ENCODE measurements at regions not wholly inside any gene's neighbourhood (a gene's known extent, or its start where the extent isn't known, plus 50 kb on each side); places are given as distances from the start of the nearest gene placed in this dataset.

- Histone ChIP-seq H3K9ac (ENCODE audit: low read length) (no peak overlapping the region), H2AFZ (ENCODE audit: low read depth, low read length) (no peak overlapping the region), H3K9me3 (ENCODE audit: insufficient read depth, low read depth, low read length) (no peaks in the 10 kb centered on the region), H3K36me3 (ENCODE audit: insufficient read depth, low read length) (no peaks in the 10 kb centered on the region), H3K79me2 (ENCODE audit: insufficient read depth, low read length) (no peaks in the 10 kb centered on the region), H4K20me1 (ENCODE audit: insufficient read depth, low read length) (no peaks in the 10 kb centered on the region), H3K4me1 (ENCODE audit: insufficient read depth, low read length) (no peaks in the 10 kb centered on the region), H3K4me2 (ENCODE audit: low read length) (no peak overlapping the region), H3K4me3 (ENCODE audit: insufficient read depth, low read depth, low read length) (no peak overlapping the region), H3K27ac (ENCODE audit: low read depth, low read length) (no peak overlapping the region), H3K27me3 (ENCODE audit: insufficient read depth, low read length) (peaks cover 21% of the 10 kb centered on the region)
- TF ChIP-seq CTCF (IDR thresholded peaks at IDR 0.05; ENCODE audit: insufficient read depth, low read depth, low read length) (no peak), EZH2 (IDR thresholded peaks at IDR 0.05; ENCODE audit: insufficient read depth, low read length) (no peak)
- Mint-ChIP-seq H3K4me3 (ENCODE audit: unreplicated experiment) (no peak overlapping the region), H3K36me3 (ENCODE audit: low read depth, unreplicated experiment) (no peaks in the 10 kb centered on the region), H3K9me3 (ENCODE audit: unreplicated experiment) (no peaks in the 10 kb centered on the region), H3K4me1 (ENCODE audit: low read depth, unreplicated experiment) (no peaks in the 10 kb centered on the region), H3K27ac (ENCODE audit: unreplicated experiment) (no peak overlapping the region), H3K27me3 (ENCODE audit: low read depth, unreplicated experiment) (peaks cover 23% of the 10 kb centered on the region)
- DNase-seq (ENCODE audit: low read depth): no peak
- no peak for FAIRE-seq
Observed at GRCh38 chr3:71874618-71875017, 89.7 kb upstream of the PROK2 start.

- no peak overlapping the region for H3K27ac Mint-ChIP-seq (ENCODE audit: unreplicated experiment)
- Histone ChIP-seq H3K9me3 (ENCODE audit: insufficient read depth, low read depth, low read length) (no peaks in the 10 kb centered on the region), H3K4me3 (ENCODE audit: insufficient read depth, low read depth, low read length) (no peak overlapping the region), H3K4me2 (ENCODE audit: low read length) (no peak overlapping the region), H3K9ac (ENCODE audit: low read length) (no peak overlapping the region), H2AFZ (ENCODE audit: low read depth, low read length) (no peak overlapping the region), H3K79me2 (ENCODE audit: insufficient read depth, low read length) (no peaks in the 10 kb centered on the region), H3K4me1 (ENCODE audit: insufficient read depth, low read length) (no peaks in the 10 kb centered on the region), H3K36me3 (ENCODE audit: insufficient read depth, low read length) (no peaks in the 10 kb centered on the region), H4K20me1 (ENCODE audit: insufficient read depth, low read length) (no peaks in the 10 kb centered on the region), H3K27me3 (ENCODE audit: insufficient read depth, low read length) (peaks cover 8% of the 10 kb centered on the region), H3K27ac (ENCODE audit: low read depth, low read length) (no peak overlapping the region)
- peaks cover 7% of the 10 kb centered on the region for H3K9me3 Mint-ChIP-seq (ENCODE audit: unreplicated experiment)
- no peak for DNase-seq (ENCODE audit: low read depth)
- peaks cover 10% of the 10 kb centered on the region for H3K27me3 Mint-ChIP-seq (ENCODE audit: low read depth, unreplicated experiment)
- FAIRE-seq: no peak
- TF ChIP-seq CTCF (IDR thresholded peaks at IDR 0.05; ENCODE audit: insufficient read depth, low read depth, low read length) (no peak), EZH2 (IDR thresholded peaks at IDR 0.05; ENCODE audit: insufficient read depth, low read length) (no peak)
- H3K4me3 Mint-ChIP-seq (ENCODE audit: unreplicated experiment): no peak overlapping the region
- no peaks in the 10 kb centered on the region for H3K4me1 Mint-ChIP-seq (ENCODE audit: low read depth, unreplicated experiment)
- no peaks in the 10 kb centered on the region for H3K36me3 Mint-ChIP-seq (ENCODE audit: low read depth, unreplicated experiment)
Observed at GRCh38 chr3:71873093-71873611, 88.2 kb upstream of the PROK2 start.

GRCh38 chr3:71872256-71872655, 87.3 kb upstream of the PROK2 start:
- peaks cover 6% of the 10 kb centered on the region for H3K27me3 Mint-ChIP-seq (ENCODE audit: low read depth, unreplicated experiment)
- no peaks in the 10 kb centered on the region for H4K20me1 ChIP-seq (ENCODE audit: insufficient read depth, low read length)
- H3K4me3 Mint-ChIP-seq (ENCODE audit: unreplicated experiment): no peak overlapping the region
- H3K4me1 ChIP-seq (ENCODE audit: insufficient read depth, low read length): no peaks in the 10 kb centered on the region
- H3K27ac ChIP-seq (ENCODE audit: low read depth, low read length): no peak overlapping the region
- TF ChIP-seq CTCF (IDR thresholded peaks at IDR 0.05; ENCODE audit: insufficient read depth, low read depth, low read length): no peak
- TF ChIP-seq EZH2 (IDR thresholded peaks at IDR 0.05; ENCODE audit: insufficient read depth, low read length): no peak
- no peak for DNase-seq (ENCODE audit: low read depth)
- no peak overlapping the region for H2AFZ ChIP-seq (ENCODE audit: low read depth, low read length)
- H3K36me3 Mint-ChIP-seq (ENCODE audit: low read depth, unreplicated experiment): no peaks in the 10 kb centered on the region
- H3K9me3 ChIP-seq (ENCODE audit: insufficient read depth, low read depth, low read length): no peaks in the 10 kb centered on the region
- no peaks in the 10 kb centered on the region for H3K4me1 Mint-ChIP-seq (ENCODE audit: low read depth, unreplicated experiment)
- H3K27me3 ChIP-seq (ENCODE audit: insufficient read depth, low read length): peaks cover 6% of the 10 kb centered on the region
- H3K9me3 Mint-ChIP-seq (ENCODE audit: unreplicated experiment): peaks cover 7% of the 10 kb centered on the region
- no peaks in the 10 kb centered on the region for H3K36me3 ChIP-seq (ENCODE audit: insufficient read depth, low read length)
- no peak overlapping the region for H3K4me3 ChIP-seq (ENCODE audit: insufficient read depth, low read depth, low read length)
- no peaks in the 10 kb centered on the region for H3K79me2 ChIP-seq (ENCODE audit: insufficient read depth, low read length)
- H3K4me2 ChIP-seq (ENCODE audit: low read length): no peak overlapping the region
- H3K27ac Mint-ChIP-seq (ENCODE audit: unreplicated experiment): no peak overlapping the region
- FAIRE-seq: no peak
- no peak overlapping the region for H3K9ac ChIP-seq (ENCODE audit: low read length)

Measured in astrocyte (in vitro differentiated cells and primary cell).